Loucy (cell line): ENCODE measurements at regions not wholly inside any gene's neighbourhood (a gene's known extent, or its start where the extent isn't known, plus 50 kb on each side); places are given as distances from the start of the nearest gene placed in this dataset.

Experiments
- H2AFZ ChIP-seq: fragments of 200-600 bp; sonication (generic); 2 replicates; pipeline ENCODE4 v1.6.0; 2016; ENCODE audit warnings: antibody characterized with exemption, mild to moderate bottlenecking, low read length, moderate library complexity
- H3F3A ChIP-seq: fragments of 200-600 bp; 2 replicates; pipeline ENCODE4 v1.6.0; 2016; ENCODE audit warnings: antibody characterized with exemption, low read depth, mild to moderate bottlenecking
- H3K27me3 ChIP-seq: fragments of 200-600 bp; sonication (generic); 2 replicates; pipeline ENCODE4 v1.6.1; 2014; ENCODE audit warnings: low read length, mild to moderate bottlenecking; ENCODE audit not compliant: insufficient read depth, poor library complexity, severe bottlenecking
- H3K36me3 ChIP-seq: fragments of 200-600 bp; sonication (generic); 2 replicates; pipeline ENCODE4 v1.6.1; 2016; ENCODE audit warnings: low read length; ENCODE audit not compliant: insufficient read depth
- H3K4me1 ChIP-seq: fragments of 200-600 bp; sonication (generic); 2 replicates; pipeline ENCODE4 v1.5.1; 2014; ENCODE audit warnings: low read length, mild to moderate bottlenecking; ENCODE audit not compliant: insufficient read depth, poor library complexity, severe bottlenecking
- H3K4me2 ChIP-seq: fragments of 200-600 bp; sonication (generic); 2 replicates; pipeline ENCODE4 v1.6.0; 2014; ENCODE audit warnings: antibody characterized with exemption, low read length, low read depth, mild to moderate bottlenecking; ENCODE audit not compliant: poor library complexity, severe bottlenecking
- H3K4me3 ChIP-seq: fragments of 200-600 bp; sonication (generic); 2 replicates; pipeline ENCODE4 v1.5.1; 2014; ENCODE audit warnings: low read length, mild to moderate bottlenecking, mixed read lengths; ENCODE audit not compliant: poor library complexity, severe bottlenecking
- H3K79me2 ChIP-seq: fragments of 200-600 bp; sonication (generic); 2 replicates; pipeline ENCODE4 v1.6.1; 2014; ENCODE audit warnings: low read length; ENCODE audit not compliant: insufficient read depth
- H3K9ac ChIP-seq: fragments of 200-600 bp; sonication (generic); 2 replicates; pipeline ENCODE4 v1.6.0; 2014; ENCODE audit warnings: mild to moderate bottlenecking, low read depth, low read length, moderate library complexity; ENCODE audit not compliant: poor library complexity, severe bottlenecking
- H3K9me2 ChIP-seq: fragments of 200-600 bp; sonication (generic); replicated peaks from 2 replicates; pipeline ENCODE4 v1.6.1; 2016; ENCODE audit warnings: low read depth, low read length, mixed read lengths
- H3K9me3 ChIP-seq: fragments of 200-600 bp; sonication (generic); 2 replicates; pipeline ENCODE4 v1.6.1; 2014; ENCODE audit warnings: mild to moderate bottlenecking, antibody characterized with exemption, low read length, low read depth; ENCODE audit not compliant: insufficient read depth
- H4K20me1 ChIP-seq: fragments of 200-600 bp; sonication (generic); 2 replicates; pipeline ENCODE4 v1.6.0; 2014; ENCODE audit warnings: antibody characterized with exemption, low read length, mild to moderate bottlenecking; ENCODE audit not compliant: insufficient read depth, poor library complexity, severe bottlenecking
- EZH2phosphoT487 ChIP-seq: fragments of 200-600 bp; IDR thresholded peaks from 2 replicates; pipeline ENCODE4 v1.6.1; 2018; ENCODE audit warnings: antibody characterized with exemption, mild to moderate bottlenecking, moderate library complexity, borderline replicate concordance
- TF ChIP-seq, protein P1 (sequence below): fragments of 200-600 bp; sonication (generic); conservative IDR thresholded peaks from 2 replicates; pipeline ENCODE4 v1.5.1; 2014; ENCODE audit warnings: mild to moderate bottlenecking, antibody characterized with exemption, low read length

DNA sequence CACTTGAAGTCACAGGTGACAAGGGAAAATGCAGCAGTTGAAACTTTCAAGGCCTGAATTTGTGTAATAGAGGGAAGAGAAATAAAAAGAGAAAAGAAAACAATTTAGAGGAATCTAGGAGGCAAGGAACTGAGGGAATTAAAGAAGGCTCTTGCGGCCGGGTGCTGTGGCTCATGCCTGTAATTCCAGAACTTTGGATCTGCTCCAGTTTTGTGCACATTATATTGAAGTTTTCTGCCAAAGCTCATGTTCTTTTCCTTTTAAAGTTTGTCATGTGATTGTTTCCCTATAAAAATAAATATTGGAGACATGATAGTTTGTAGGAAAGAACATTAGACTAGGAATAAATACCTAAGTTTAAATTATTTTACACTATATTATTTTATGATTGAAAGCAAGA is 433.9 kb upstream of the CPEB2 start:
- Histone ChIP-seq H3F3A (no peaks in the 10 kb centered on the region), H3K9ac (no peak overlapping the region), H3K9me2 (no peaks in the 10 kb centered on the region), H3K27me3 (no peaks in the 10 kb centered on the region), H3K9me3 (peaks cover 5% of the 10 kb centered on the region; the same call in 1 of the 2 replicates), H4K20me1 (no peaks in the 10 kb centered on the region), H2AFZ (no peak overlapping the region), H3K36me3 (no peaks in the 10 kb centered on the region), H3K4me1 (peaks cover 8% of the 10 kb centered on the region), H3K79me2 (no peaks in the 10 kb centered on the region), H3K4me3 (no peak overlapping the region), H3K4me2 (no peak overlapping the region)
- TF ChIP-seq, protein P1, sequence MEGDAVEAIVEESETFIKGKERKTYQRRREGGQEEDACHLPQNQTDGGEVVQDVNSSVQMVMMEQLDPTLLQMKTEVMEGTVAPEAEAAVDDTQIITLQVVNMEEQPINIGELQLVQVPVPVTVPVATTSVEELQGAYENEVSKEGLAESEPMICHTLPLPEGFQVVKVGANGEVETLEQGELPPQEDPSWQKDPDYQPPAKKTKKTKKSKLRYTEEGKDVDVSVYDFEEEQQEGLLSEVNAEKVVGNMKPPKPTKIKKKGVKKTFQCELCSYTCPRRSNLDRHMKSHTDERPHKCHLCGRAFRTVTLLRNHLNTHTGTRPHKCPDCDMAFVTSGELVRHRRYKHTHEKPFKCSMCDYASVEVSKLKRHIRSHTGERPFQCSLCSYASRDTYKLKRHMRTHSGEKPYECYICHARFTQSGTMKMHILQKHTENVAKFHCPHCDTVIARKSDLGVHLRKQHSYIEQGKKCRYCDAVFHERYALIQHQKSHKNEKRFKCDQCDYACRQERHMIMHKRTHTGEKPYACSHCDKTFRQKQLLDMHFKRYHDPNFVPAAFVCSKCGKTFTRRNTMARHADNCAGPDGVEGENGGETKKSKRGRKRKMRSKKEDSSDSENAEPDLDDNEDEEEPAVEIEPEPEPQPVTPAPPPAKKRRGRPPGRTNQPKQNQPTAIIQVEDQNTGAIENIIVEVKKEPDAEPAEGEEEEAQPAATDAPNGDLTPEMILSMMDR: no peak
- TF ChIP-seq EZH2phosphoT487: no peak

DNA sequence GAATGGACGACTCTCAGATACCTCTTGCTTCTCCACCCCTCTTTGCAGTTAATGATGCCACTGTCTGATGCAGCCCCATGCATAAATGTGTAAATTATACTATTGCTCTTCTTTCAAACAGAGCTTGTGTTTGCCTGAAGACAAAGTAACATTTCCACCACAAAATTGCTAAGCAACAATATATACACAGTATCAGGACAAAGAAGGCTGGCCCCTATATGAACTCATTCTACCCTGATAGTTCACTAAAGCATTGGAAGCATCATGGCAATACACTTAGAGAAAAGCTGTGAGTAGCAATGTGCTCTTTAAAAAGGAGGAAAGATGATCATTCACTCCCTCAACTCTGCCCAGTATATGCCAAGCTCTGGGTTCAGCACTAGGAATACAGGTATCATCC is 427.0 kb upstream of the CPEB2 start:
- H3K9me2 ChIP-seq: no peaks in the 10 kb centered on the region
- TF ChIP-seq EZH2phosphoT487: no peak
- TF ChIP-seq, protein P1: no peak
- H2AFZ ChIP-seq: no peak overlapping the region
- no peak overlapping the region for H3K4me2 ChIP-seq
- H4K20me1 ChIP-seq: no peaks in the 10 kb centered on the region
- no peaks in the 10 kb centered on the region for H3K79me2 ChIP-seq
- no peaks in the 10 kb centered on the region for H3K36me3 ChIP-seq
- H3F3A ChIP-seq: no peaks in the 10 kb centered on the region
- H3K4me1 ChIP-seq: no peaks in the 10 kb centered on the region
- H3K9ac ChIP-seq: no peak overlapping the region
- H3K4me3 ChIP-seq: no peak overlapping the region
- no peaks in the 10 kb centered on the region for H3K27me3 ChIP-seq
- H3K9me3 ChIP-seq: no peaks in the 10 kb centered on the region

DNA sequence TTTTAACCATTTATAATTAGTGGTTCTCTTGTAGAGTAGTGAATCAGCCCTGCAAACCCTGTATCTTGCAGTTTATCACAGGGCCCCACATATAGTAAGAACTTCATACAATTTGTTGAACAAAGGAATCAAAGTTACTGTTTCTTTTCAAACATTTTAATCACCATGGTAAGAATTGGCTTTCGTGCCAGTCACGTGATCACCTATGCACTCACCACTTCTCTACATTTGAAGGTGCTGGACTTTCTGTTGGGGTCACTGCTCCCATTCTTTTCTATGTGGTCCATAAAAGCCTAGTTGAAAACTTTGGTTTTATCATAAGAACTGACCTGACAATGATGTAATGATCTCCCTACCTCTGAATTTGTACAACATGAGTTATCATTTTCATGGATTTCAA is 426.4 kb upstream of the CPEB2 start:
- TF ChIP-seq, protein P1: no peak
- TF ChIP-seq EZH2phosphoT487: no peak

More for the DNA sequence above, 426.4 kb upstream of the CPEB2 start:
- H3F3A ChIP-seq: no peaks in the 10 kb centered on the region
- H3K9me2 ChIP-seq: no peaks in the 10 kb centered on the region
- H2AFZ ChIP-seq: no peak overlapping the region
- no peak overlapping the region for H3K9ac ChIP-seq
- H3K4me1 ChIP-seq: no peaks in the 10 kb centered on the region
- no peak overlapping the region for H3K4me3 ChIP-seq
- no peaks in the 10 kb centered on the region for H3K27me3 ChIP-seq
- H3K79me2 ChIP-seq: no peaks in the 10 kb centered on the region
- no peaks in the 10 kb centered on the region for H3K9me3 ChIP-seq
- H4K20me1 ChIP-seq: no peaks in the 10 kb centered on the region
- H3K4me2 ChIP-seq: no peak overlapping the region
- H3K36me3 ChIP-seq: no peaks in the 10 kb centered on the region
